ENCODE measurements at regions not wholly inside any gene's neighbourhood (a gene's known extent, or its start where the extent isn't known, plus 50 kb on each side); places are given as distances from the start of the nearest gene placed in this dataset.

GRCh38 chr2:181766129-181766528 is 85.8 kb upstream of the NEUROD1 start:
- TF ChIP-seq CTCF (IDR thresholded peaks at IDR 0.05) (no peak), POLR2A (IDR thresholded peaks at IDR 0.05) (no peak), POLR2AphosphoS5 (IDR thresholded peaks at IDR 0.05) (no peak)

Data from suprapubic skin (tissue), 4 donors.